Ishikawa (cell line): ENCODE measurements at regions not wholly inside any gene's neighbourhood (a gene's known extent, or its start where the extent isn't known, plus 50 kb on each side); places are given as distances from the start of the nearest gene placed in this dataset.

Experiments used
- CEBPB ChIP-seq: IDR thresholded peaks from 2 replicates; pipeline ENCODE4 v1.6.1; 2012
- CREB1 ChIP-seq: IDR thresholded peaks from 2 replicates; pipeline ENCODE4 v1.6.1; 2012; ENCODE audit warnings: low read depth
- EGR1 ChIP-seq: IDR thresholded peaks from 2 replicates; pipeline ENCODE4 v1.6.1; 2012
- EP300 ChIP-seq: IDR thresholded peaks from 2 replicates; pipeline ENCODE4 v1.6.1; 2012; ENCODE audit warnings: borderline replicate concordance
- FOXM1 ChIP-seq: IDR thresholded peaks from 2 replicates; pipeline ENCODE4 v1.6.1; 2012; ENCODE audit warnings: low read depth, borderline replicate concordance
- MAX ChIP-seq: IDR thresholded peaks from 2 replicates; pipeline ENCODE4 v1.6.1; 2012
- NFIC ChIP-seq: IDR thresholded peaks from 2 replicates; pipeline ENCODE4 v1.6.1; 2012
- RAD21 ChIP-seq: IDR thresholded peaks from 2 replicates; pipeline ENCODE4 v1.6.1; 2012; ENCODE audit warnings: low read depth
- REST ChIP-seq: IDR thresholded peaks from 2 replicates; pipeline ENCODE4 v1.6.1; 2012; ENCODE audit warnings: low read depth, mild to moderate bottlenecking
- TAF1 ChIP-seq: IDR thresholded peaks from 2 replicates; pipeline ENCODE4 v1.6.1; 2012; ENCODE audit warnings: low read depth, mild to moderate bottlenecking
- TCF12 ChIP-seq: IDR thresholded peaks from 2 replicates; pipeline ENCODE4 v1.6.1; 2012; ENCODE audit warnings: low read depth
- TEAD4 ChIP-seq: IDR thresholded peaks from 2 replicates; pipeline ENCODE4 v1.6.1; 2012
- USF1 ChIP-seq: IDR thresholded peaks from 2 replicates; pipeline ENCODE4 v1.6.1; 2012
- YY1 ChIP-seq: IDR thresholded peaks from 2 replicates; pipeline ENCODE4 v1.6.1; 2012; ENCODE audit warnings: low read depth
- ZBTB7A ChIP-seq: IDR thresholded peaks from 2 replicates; pipeline ENCODE4 v1.6.1; 2012; ENCODE audit warnings: low read depth

GRCh38 chr15:52994290-52994689 is 204.2 kb upstream of the ONECUT1 start:
- TF ChIP-seq EGR1 (no peak), TCF12 (no peak), RAD21 (no peak), MAX (no peak), EP300 (no peak), CREB1 (no peak), YY1 (no peak), NFIC (no peak), TEAD4 (no peak), REST (no peak), ZBTB7A (no peak), TAF1 (no peak), USF1 (no peak)

- no peak for TF ChIP-seq RAD21
- TF ChIP-seq CREB1: no peak
- TF ChIP-seq TCF12: no peak
- TF ChIP-seq EGR1: no peak
- TF ChIP-seq TEAD4: no peak
- no peak for TF ChIP-seq EP300
- TF ChIP-seq ZBTB7A: no peak
- no peak for TF ChIP-seq MAX
- no peak for TF ChIP-seq NFIC
- TF ChIP-seq CEBPB: no peak
- no peak for TF ChIP-seq FOXM1
- TF ChIP-seq TAF1: no peak
- TF ChIP-seq REST: no peak
Measured at GRCh38 chr15:52984507-52984906, 194.4 kb upstream of the ONECUT1 start.

- TF ChIP-seq CEBPB: no peak
Measured at GRCh38 chr15:52980446-52980845, 190.3 kb upstream of the ONECUT1 start.

GRCh38 chr15:52976516-52977075 is 186.5 kb upstream of the ONECUT1 start:
- TF ChIP-seq TCF12 (no peak), EP300 (no peak), CREB1 (no peak), NFIC (no peak)

GRCh38 chr15:52975941-52976449 is 185.9 kb upstream of the ONECUT1 start:
- no peak for TF ChIP-seq USF1
- peak; percentile 44; the same call in 1 of the 2 replicates for TF ChIP-seq REST

GRCh38 chr15:52963865-52964264 is 173.7 kb upstream of the ONECUT1 start:
- TF ChIP-seq YY1 (no peak), USF1 (no peak), ZBTB7A (no peak), FOXM1 (no peak), EGR1 (no peak), TAF1 (no peak), REST (no peak), TCF12 (no peak), NFIC (no peak), CEBPB (no peak), TEAD4 (no peak), MAX (no peak), CREB1 (no peak), EP300 (no peak), RAD21 (no peak)
